ENCODE measurements at regions not wholly inside any gene's neighbourhood (a gene's known extent, or its start where the extent isn't known, plus 50 kb on each side); places are given as distances from the start of the nearest gene placed in this dataset.

DNA sequence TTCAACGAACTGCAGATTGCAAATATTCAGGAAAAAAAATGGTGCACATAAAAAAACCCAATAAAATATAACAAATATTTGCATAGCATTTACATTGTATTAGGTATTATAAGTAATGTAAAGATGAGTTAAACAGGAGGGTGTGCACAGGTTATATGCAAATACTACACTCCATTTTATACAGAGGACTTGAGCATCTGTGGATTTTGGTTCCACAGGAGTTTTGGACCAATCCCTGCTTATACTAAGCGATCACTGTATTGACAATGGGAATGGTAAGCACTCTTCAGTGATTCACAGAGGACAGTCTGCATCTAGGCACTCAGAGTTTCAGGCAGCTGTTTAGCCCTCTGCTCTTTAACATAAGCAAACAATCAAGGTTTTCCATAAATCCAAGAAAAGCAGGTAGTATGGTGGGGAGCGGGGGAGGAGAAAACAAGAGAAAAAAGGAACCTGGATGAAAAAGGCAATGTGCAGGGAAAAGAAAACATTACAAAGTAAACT lies 206.0 kb upstream of the PARD3B start:
- Histone ChIP-seq H4K20me1 (ENCODE audit: insufficient read depth, low read length) (no peaks in the 10 kb centered on the region), H2AFZ (ENCODE audit: low read length) (no peak overlapping the region), H3K27me3 (replicated peaks; ENCODE audit: insufficient read depth, low read length) (no peaks in the 10 kb centered on the region), H3K9me2 (replicated peaks; ENCODE audit: insufficient read depth, low read length) (no peaks in the 10 kb centered on the region), H3K79me2 (ENCODE audit: low read length) (no peaks in the 10 kb centered on the region), H3F3A (ENCODE audit: insufficient read depth, low read length) (no peaks in the 10 kb centered on the region), H3K36me3 (replicated peaks; ENCODE audit: insufficient read depth, low read length) (no peaks in the 10 kb centered on the region), H3K4me1 (ENCODE audit: low read length) (peaks cover 10% of the 10 kb centered on the region), H3K27ac (ENCODE audit: low read length) (no peak overlapping the region), H3K4me3 (ENCODE audit: low read length) (no peak overlapping the region), H3K9me3 (replicated peaks; ENCODE audit: insufficient read depth, low read length) (no peaks in the 10 kb centered on the region), H3K4me2 (ENCODE audit: low read depth, low read length) (no peak overlapping the region), H3K9ac (ENCODE audit: low read length) (no peak overlapping the region)
- DNase-seq: no peak
- no peak for TF ChIP-seq EZH2phosphoT487 (IDR thresholded peaks at IDR 0.05; ENCODE audit: low read length)

DNA sequence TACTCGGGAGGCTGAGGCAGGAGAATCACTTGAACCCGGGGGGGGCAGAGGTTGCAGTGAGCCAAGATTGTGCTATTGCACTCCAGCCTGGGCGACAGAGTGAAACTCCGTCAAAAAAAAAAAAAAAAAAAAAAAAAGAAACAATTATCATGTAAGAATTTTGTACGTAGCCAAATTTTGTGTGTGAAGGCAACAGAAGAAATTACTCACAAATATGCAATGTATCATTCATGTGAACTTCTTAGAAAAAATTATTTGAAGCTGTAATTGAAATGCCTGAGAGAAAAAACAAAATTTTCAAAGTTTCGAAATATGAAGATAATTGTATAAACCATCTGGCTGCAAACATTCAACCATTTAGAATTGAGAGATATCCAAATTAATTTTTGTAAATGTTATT lies 204.8 kb upstream of the PARD3B start:
- H3K4me2 ChIP-seq (ENCODE audit: low read depth, low read length): no peak overlapping the region
- no peaks in the 10 kb centered on the region for H3K27me3 ChIP-seq (replicated peaks; ENCODE audit: insufficient read depth, low read length)
- no peak for DNase-seq
- TF ChIP-seq, protein P1, sequence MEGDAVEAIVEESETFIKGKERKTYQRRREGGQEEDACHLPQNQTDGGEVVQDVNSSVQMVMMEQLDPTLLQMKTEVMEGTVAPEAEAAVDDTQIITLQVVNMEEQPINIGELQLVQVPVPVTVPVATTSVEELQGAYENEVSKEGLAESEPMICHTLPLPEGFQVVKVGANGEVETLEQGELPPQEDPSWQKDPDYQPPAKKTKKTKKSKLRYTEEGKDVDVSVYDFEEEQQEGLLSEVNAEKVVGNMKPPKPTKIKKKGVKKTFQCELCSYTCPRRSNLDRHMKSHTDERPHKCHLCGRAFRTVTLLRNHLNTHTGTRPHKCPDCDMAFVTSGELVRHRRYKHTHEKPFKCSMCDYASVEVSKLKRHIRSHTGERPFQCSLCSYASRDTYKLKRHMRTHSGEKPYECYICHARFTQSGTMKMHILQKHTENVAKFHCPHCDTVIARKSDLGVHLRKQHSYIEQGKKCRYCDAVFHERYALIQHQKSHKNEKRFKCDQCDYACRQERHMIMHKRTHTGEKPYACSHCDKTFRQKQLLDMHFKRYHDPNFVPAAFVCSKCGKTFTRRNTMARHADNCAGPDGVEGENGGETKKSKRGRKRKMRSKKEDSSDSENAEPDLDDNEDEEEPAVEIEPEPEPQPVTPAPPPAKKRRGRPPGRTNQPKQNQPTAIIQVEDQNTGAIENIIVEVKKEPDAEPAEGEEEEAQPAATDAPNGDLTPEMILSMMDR (IDR thresholded peaks at IDR 0.05; ENCODE audit: low read length): no peak
- TF ChIP-seq EZH2 (optimal IDR thresholded peaks at IDR 0.05; ENCODE audit: low read depth, low read length): no peak
- no peaks in the 10 kb centered on the region for H3K9me3 ChIP-seq (replicated peaks; ENCODE audit: insufficient read depth, low read length)
- H3K9me2 ChIP-seq (replicated peaks; ENCODE audit: insufficient read depth, low read length): no peaks in the 10 kb centered on the region
- H3K9ac ChIP-seq (ENCODE audit: low read length): no peak overlapping the region
- H3F3A ChIP-seq (ENCODE audit: insufficient read depth, low read length): no peaks in the 10 kb centered on the region
- no peak overlapping the region for H2AFZ ChIP-seq (ENCODE audit: low read length)
- H4K20me1 ChIP-seq (ENCODE audit: insufficient read depth, low read length): no peaks in the 10 kb centered on the region
- no peaks in the 10 kb centered on the region for H3K79me2 ChIP-seq (ENCODE audit: low read length)
- no peak overlapping the region for H3K4me3 ChIP-seq (ENCODE audit: low read length)
- H3K36me3 ChIP-seq (replicated peaks; ENCODE audit: insufficient read depth, low read length): no peaks in the 10 kb centered on the region
- H3K27ac ChIP-seq (ENCODE audit: low read length): no peak overlapping the region
- peaks cover 10% of the 10 kb centered on the region for H3K4me1 ChIP-seq (ENCODE audit: low read length)

DNA sequence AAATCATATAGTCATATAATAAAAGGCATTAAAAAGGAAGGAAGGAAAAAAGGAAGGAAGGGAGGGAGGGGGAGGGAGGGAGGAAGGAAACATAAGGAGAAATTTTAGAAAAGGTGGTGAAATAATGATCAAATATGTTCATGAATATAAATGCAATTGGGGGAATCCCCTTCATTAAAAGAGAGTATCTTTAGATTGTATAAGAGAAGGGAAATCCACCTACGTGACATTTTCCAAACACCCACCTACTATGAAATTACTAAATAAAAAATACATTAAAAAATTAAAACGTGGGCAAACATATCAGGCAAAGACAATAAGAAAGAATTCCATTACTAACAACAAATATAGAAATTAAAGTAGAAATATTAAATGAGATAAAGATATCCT lies 203.4 kb upstream of the PARD3B start:
- Histone ChIP-seq H3K27me3 (replicated peaks; ENCODE audit: insufficient read depth, low read length) (no peaks in the 10 kb centered on the region), H3K9me3 (replicated peaks; ENCODE audit: insufficient read depth, low read length) (no peaks in the 10 kb centered on the region), H4K20me1 (ENCODE audit: insufficient read depth, low read length) (no peaks in the 10 kb centered on the region), H2AFZ (ENCODE audit: low read length) (no peak overlapping the region), H3K27ac (ENCODE audit: low read length) (no peak overlapping the region), H3K4me1 (ENCODE audit: low read length) (peaks cover 10% of the 10 kb centered on the region), H3K9me2 (replicated peaks; ENCODE audit: insufficient read depth, low read length) (no peaks in the 10 kb centered on the region), H3F3A (ENCODE audit: insufficient read depth, low read length) (no peaks in the 10 kb centered on the region), H3K79me2 (ENCODE audit: low read length) (no peaks in the 10 kb centered on the region), H3K9ac (ENCODE audit: low read length) (no peak overlapping the region), H3K4me3 (ENCODE audit: low read length) (no peak overlapping the region), H3K36me3 (replicated peaks; ENCODE audit: insufficient read depth, low read length) (no peaks in the 10 kb centered on the region), H3K4me2 (ENCODE audit: low read depth, low read length) (no peak overlapping the region)
- TF ChIP-seq EZH2phosphoT487 (IDR thresholded peaks at IDR 0.05; ENCODE audit: low read length) (no peak), EZH2 (optimal IDR thresholded peaks at IDR 0.05; ENCODE audit: low read depth, low read length) (no peak)
- TF ChIP-seq, protein P1 (IDR thresholded peaks at IDR 0.05; ENCODE audit: low read length): no peak
- DNase-seq: no peak

DNA sequence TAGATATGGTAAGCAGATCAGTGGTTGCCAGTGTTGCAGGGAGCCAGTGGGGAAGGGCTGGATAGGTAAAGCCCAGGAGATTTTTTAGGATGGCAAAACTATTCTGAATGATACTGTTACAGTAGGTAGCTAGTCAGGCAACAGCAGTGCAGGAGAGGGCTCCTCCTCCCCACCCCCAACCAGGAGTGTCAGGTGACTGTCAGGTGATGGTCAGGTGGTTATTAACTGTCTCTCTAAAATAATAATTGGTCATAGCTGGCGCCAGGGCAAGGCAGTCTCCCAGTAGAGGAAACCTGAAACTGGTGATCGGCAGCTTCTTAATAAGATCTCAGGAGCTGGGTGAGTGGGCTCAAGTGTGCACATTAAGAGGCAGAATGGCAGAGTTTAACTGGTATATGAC lies 201.6 kb upstream of the PARD3B start:
- Histone ChIP-seq H3K4me2 (ENCODE audit: low read depth, low read length) (no peak overlapping the region), H3K9ac (ENCODE audit: low read length) (no peak overlapping the region), H3K27ac (ENCODE audit: low read length) (no peak overlapping the region), H3K36me3 (replicated peaks; ENCODE audit: insufficient read depth, low read length) (no peaks in the 10 kb centered on the region), H3K9me2 (replicated peaks; ENCODE audit: insufficient read depth, low read length) (no peaks in the 10 kb centered on the region), H3K9me3 (replicated peaks; ENCODE audit: insufficient read depth, low read length) (no peaks in the 10 kb centered on the region), H3K27me3 (replicated peaks; ENCODE audit: insufficient read depth, low read length) (no peaks in the 10 kb centered on the region), H4K20me1 (ENCODE audit: insufficient read depth, low read length) (no peaks in the 10 kb centered on the region), H3K79me2 (ENCODE audit: low read length) (no peaks in the 10 kb centered on the region), H3K4me3 (ENCODE audit: low read length) (no peak overlapping the region), H2AFZ (ENCODE audit: low read length) (no peak overlapping the region), H3F3A (ENCODE audit: insufficient read depth, low read length) (no peaks in the 10 kb centered on the region), H3K4me1 (ENCODE audit: low read length) (peaks cover 4% of the 10 kb centered on the region)
- TF ChIP-seq, protein P1 (IDR thresholded peaks at IDR 0.05; ENCODE audit: low read length): no peak
- TF ChIP-seq EZH2 (optimal IDR thresholded peaks at IDR 0.05; ENCODE audit: low read depth, low read length) (no peak), EZH2phosphoT487 (IDR thresholded peaks at IDR 0.05; ENCODE audit: low read length) (no peak)
- DNase-seq: no peak
